ENCODE measurements at regions not wholly inside any gene's neighbourhood (a gene's known extent, or its start where the extent isn't known, plus 50 kb on each side); places are given as distances from the start of the nearest gene placed in this dataset.

- no peak for TF ChIP-seq CTCF (conservative IDR thresholded peaks at IDR 0.05)
- peak; percentile 82 for DNase-seq
- no peak overlapping the region for H3K9ac ChIP-seq (ENCODE audit: extremely low read depth, insufficient read length, low read length)
Measured at GRCh38 chr4:103996637-103997036, 276.9 kb upstream of the TACR3 start.

More at GRCh38 chr4:103996637-103997036, 276.9 kb upstream of the TACR3 start:
- Histone ChIP-seq H2BK20ac (ENCODE audit: low read depth, low read length, poor library complexity, severe bottlenecking) (no peak overlapping the region), H3T11ph (ENCODE audit: low read length) (no peak overlapping the region), H4K5ac (ENCODE audit: insufficient read length, low read depth, low read length) (no peak overlapping the region), H3K4ac (ENCODE audit: low read depth, low read length) (no peak overlapping the region), H3K4me1 (ENCODE audit: insufficient read depth, low read length) (0 out of 2 replicates have a peak, but pooled peaks cover 2% of the 10 kb centered on the region), H2BK12ac (ENCODE audit: insufficient read length, low read depth, low read length) (no peak overlapping the region), H3K14ac (ENCODE audit: insufficient read depth, low read length) (no peak overlapping the region), H4K20me1 (ENCODE audit: control insufficient read depth, insufficient read depth, insufficient read length) (no peaks in the 10 kb centered on the region), H3K4me2 (ENCODE audit: insufficient read depth, insufficient read length, low read length) (no peak overlapping the region), H4K8ac (replicated peaks; ENCODE audit: insufficient read length, low read depth, low read length) (no peak overlapping the region), H3K23ac (ENCODE audit: insufficient read length, low read depth, low read length) (no peak overlapping the region), H2BK120ac (ENCODE audit: low read depth, low read length, poor library complexity, severe bottlenecking) (no peak overlapping the region), H3K79me1 (ENCODE audit: insufficient read depth, low read depth, low read length, poor library complexity, severe bottlenecking) (no peaks in the 10 kb centered on the region), H3K56ac (ENCODE audit: insufficient read length, low read depth, low read length) (no peak overlapping the region), H4K91ac (ENCODE audit: insufficient read length, low read depth, low read length) (no peak overlapping the region), H3K9me3 (ENCODE audit: control insufficient read depth, low read depth, low read length) (no peaks in the 10 kb centered on the region), H2BK5ac (ENCODE audit: insufficient read length, low read length) (no peak overlapping the region), H3K18ac (ENCODE audit: insufficient read length, low read depth, low read length) (no peak overlapping the region), H2AK5ac (ENCODE audit: insufficient read length, low read length) (no peak overlapping the region), H3K27me3 (ENCODE audit: insufficient read depth, low read length) (no peaks in the 10 kb centered on the region), H3K27ac (ENCODE audit: insufficient read length, low read depth, low read length) (no peak overlapping the region), H2BK15ac (ENCODE audit: low read depth, low read length) (no peak overlapping the region), H3K79me2 (ENCODE audit: insufficient read depth, low read length) (no peaks in the 10 kb centered on the region), H2AFZ (ENCODE audit: low read length) (peak overlapping the region; percentile 78), H3K23me2 (ENCODE audit: insufficient read length, low read depth, low read length, poor library complexity, severe bottlenecking) (no peaks in the 10 kb centered on the region)
- peaks cover 12 to 13% of the 10 kb centered on the region in 2 experiments for H3K9me3 Mint-ChIP-seq
- peak overlapping the region in 1 of 2 experiments; percentile 16; a peak in 1 of 5 replicates for H3K4me3 Mint-ChIP-seq
- no CpG with 5 or more reads among the region's 2 CpGs for WGBS (ENCODE audit: extremely low coverage, insufficient read length, low lambda C conversion rate)
- no peaks in the 10 kb centered on the region for H3K27me3 Mint-ChIP-seq (ENCODE audit: low read depth)
- peaks cover 4 to 12% (median 9%) of the 10 kb centered on the region in 3 experiments; a peak in 6 of 7 replicates for H3K36me3 Mint-ChIP-seq (ENCODE audit: insufficient read depth in 1 of 3, low read depth in 3 of 3)
- H3K4me1 Mint-ChIP-seq: peaks cover 17% of the 10 kb centered on the region in 2 experiments
- H3K27ac Mint-ChIP-seq: peak overlapping the region; percentile 62 to 98 (median 95)

Data from H9 (cell line).